Lower leg skin (tissue), 4 donors: ENCODE measurements at regions not wholly inside any gene's neighbourhood (a gene's known extent, or its start where the extent isn't known, plus 50 kb on each side); places are given as distances from the start of the nearest gene placed in this dataset.

Source experiments
- DNase-seq, 2 donors: peaks; one replicate each; pipeline ENCODE4 v3.0.0-alpha.2; 2019; ENCODE audit warnings: low spot score in 2 of 2
- H3K4me3 ChIP-seq: fragments of 200-600 bp; sonication (generic); 2 replicates; pipeline ENCODE4 v1.5.1; 2017; ENCODE audit warnings: mild to moderate bottlenecking, low read depth; ENCODE audit not compliant: poor library complexity, severe bottlenecking
- CTCF ChIP-seq, 3 donors: fragments of 450-650 bp; IDR thresholded peaks; one replicate each; pipeline ENCODE4 v1.5.1; 2016; ENCODE audit warnings: antibody characterized with exemption in 3 of 3, mild to moderate bottlenecking in 3 of 3, moderate library complexity in 2 of 3
- POLR2A ChIP-seq, 2 donors: fragments of 450-650 bp; IDR thresholded peaks; one replicate each; pipeline ENCODE4 v1.6.1; 2016 to 2017; ENCODE audit warnings: antibody characterized with exemption in 2 of 2, mild to moderate bottlenecking in 1 of 2, moderate library complexity in 1 of 2
- WGBS, 2 donors: methylation state at CpG; one replicate each; pipeline ENCODE4 v1.1.5; 2018; 5-methylcytosine and 5-hydroxymethylcytosine counted together
- intact Hi-C: fragments of 100-400 bp; cut with DNase I; formaldehyde crosslinking; loops from one replicate; pipeline ENCODE4 v1.15.0; 2023; ENCODE audit warnings: low total_unique reads

GRCh38 chr9:1775230-1775629 is 239.9 kb upstream of the SMARCA2 start:
- TF ChIP-seq CTCF (IDR thresholded peaks at IDR 0.05): no peak
- TF ChIP-seq POLR2A (IDR thresholded peaks at IDR 0.05): no peak
- no peak overlapping the region for H3K4me3 ChIP-seq
- intact Hi-C loops: no loop called here
- no peak for DNase-seq

- TF ChIP-seq CTCF (IDR thresholded peaks at IDR 0.05): no peak
- no peak for TF ChIP-seq POLR2A (IDR thresholded peaks at IDR 0.05)
- DNase-seq: no peak
- no peak overlapping the region for H3K4me3 ChIP-seq
- intact Hi-C loops: no loop called here
- whole genome bisulfite sequencing, 2 donors: 50 to 92% methylated on average over 1 of the region's 1 CpG
Observed at GRCh38 chr9:1776668-1777067, 238.5 kb upstream of the SMARCA2 start.

GRCh38 chr9:1791191-1791590 is 224.0 kb upstream of the SMARCA2 start:
- no peak for TF ChIP-seq POLR2A (IDR thresholded peaks at IDR 0.05)
- no peak for DNase-seq
- no peak overlapping the region for H3K4me3 ChIP-seq
- intact Hi-C loops: no loop called here
- WGBS, 2 donors: 95% methylated on average over 6 of the region's 6 CpGs

GRCh38 chr9:1794547-1795270 is 220.4 kb upstream of the SMARCA2 start:
- WGBS, 2 donors: 84% methylated on average over 5 of the region's 5 CpGs
- intact Hi-C loops: no loop called here
- no peak overlapping the region for H3K4me3 ChIP-seq
- TF ChIP-seq POLR2A (IDR thresholded peaks at IDR 0.05): no peak
- no peak for TF ChIP-seq CTCF (IDR thresholded peaks at IDR 0.05)
- DNase-seq: no peak

DNA sequence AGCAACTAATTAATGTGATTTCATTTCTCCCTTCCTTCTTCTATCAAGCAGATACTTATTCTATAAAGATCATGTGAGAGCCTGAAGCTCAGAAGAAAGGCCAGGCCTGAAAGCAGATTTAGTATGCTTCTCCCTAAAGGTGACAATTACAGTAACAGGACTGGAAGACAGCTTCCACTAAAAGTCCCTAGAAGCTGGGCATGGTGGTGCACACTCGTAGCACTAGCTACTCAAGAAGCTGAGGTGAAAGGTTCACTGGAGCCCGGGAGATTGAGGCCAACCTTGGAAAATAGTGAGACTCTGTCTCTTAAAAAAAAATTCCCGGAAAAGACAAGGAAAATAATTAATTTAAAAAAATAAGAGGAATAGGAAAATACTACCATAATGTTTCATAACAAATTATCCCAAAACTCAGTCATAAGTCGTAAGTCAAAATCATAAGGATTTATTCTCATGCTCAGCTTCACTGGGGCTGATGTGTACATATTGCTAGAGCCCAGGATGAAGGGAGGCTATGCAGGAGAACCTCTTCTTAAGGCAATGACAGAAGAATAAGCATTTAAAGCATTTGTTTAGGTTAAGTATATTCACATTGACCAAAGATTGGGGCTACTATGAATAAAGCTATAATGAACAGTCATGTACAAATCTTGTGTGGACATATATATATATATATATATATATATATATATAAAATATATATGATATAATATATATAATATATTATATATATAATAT is 210.8 kb upstream of the SMARCA2 start:
- intact Hi-C loops: no loop called here
- no peak for DNase-seq
- TF ChIP-seq CTCF (IDR thresholded peaks at IDR 0.05): no peak
- TF ChIP-seq POLR2A (IDR thresholded peaks at IDR 0.05): no peak
- H3K4me3 ChIP-seq: no peak overlapping the region
- 88 to 92% methylated on average over 4 of the region's 4 CpGs for WGBS, 2 donors

- intact Hi-C loops: no loop called here
- no peak for DNase-seq
- TF ChIP-seq POLR2A (IDR thresholded peaks at IDR 0.05) (no peak), CTCF (IDR thresholded peaks at IDR 0.05) (no peak)
- 93% methylated on average over 3 of the region's 3 CpGs for WGBS, 2 donors
- H3K4me3 ChIP-seq: no peak overlapping the region
Observed at GRCh38 chr9:1829719-1830118, 185.4 kb upstream of the SMARCA2 start.
